Activated T-cell treated with anti-CD3 and anti-CD28 coated beads, Interleukin-2, amount 50 U/mL, for 48 hours (primary cell): ENCODE measurements at regions not wholly inside any gene's neighbourhood (a gene's known extent, or its start where the extent isn't known, plus 50 kb on each side); places are given as distances from the start of the nearest gene placed in this dataset.

ENCODE experiments used
- DNase-seq, 2 experiments: peaks; one replicate each; pipeline ENCODE4 v3.0.0-alpha.2; 2020

DNA sequence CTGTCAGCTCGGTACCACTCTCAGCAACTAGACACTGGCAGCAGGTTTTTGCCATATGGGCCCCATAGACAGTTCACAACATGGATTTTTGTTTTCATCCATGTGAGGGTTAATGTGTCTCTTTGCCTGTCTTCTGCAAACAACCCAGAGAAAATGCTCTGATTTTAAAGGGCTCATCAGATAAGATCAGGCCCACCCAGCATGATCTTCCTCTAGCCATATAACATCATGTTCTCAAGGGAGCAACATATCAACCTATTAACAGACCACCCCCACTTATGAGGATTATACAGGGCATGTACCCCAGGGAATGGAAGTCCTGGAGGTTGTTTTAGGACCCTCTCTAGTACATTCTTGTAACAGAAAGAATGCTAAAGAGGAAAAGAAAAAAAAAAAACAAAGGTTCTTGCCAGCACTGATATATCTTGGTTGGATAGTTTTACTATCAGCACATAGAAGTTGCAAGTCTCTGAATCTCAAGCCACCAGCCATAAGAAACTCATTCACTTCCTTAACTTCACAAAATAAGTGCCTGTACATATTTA is 1015.1 kb downstream of the TLE4 start:
- no peak for DNase-seq

DNA sequence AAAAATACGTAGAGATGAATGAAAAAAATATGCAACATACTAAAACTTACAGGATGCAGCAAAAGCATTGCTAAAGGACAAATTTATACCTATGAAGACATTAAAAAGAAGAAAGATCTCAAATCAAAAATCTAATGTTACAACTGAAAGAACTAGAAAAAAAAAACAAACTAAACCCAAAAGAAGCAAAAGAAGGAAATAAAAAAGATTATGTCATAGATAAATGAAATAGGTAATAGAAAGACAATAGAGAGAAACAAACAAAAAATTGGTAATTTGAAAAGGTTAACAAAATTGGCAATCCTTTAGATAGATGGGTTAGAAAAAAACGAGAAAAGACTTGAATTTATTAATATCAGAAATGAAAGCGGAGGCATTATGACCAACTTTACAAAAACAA is 1000.2 kb downstream of the TLE4 start:
- no peak for DNase-seq

DNA sequence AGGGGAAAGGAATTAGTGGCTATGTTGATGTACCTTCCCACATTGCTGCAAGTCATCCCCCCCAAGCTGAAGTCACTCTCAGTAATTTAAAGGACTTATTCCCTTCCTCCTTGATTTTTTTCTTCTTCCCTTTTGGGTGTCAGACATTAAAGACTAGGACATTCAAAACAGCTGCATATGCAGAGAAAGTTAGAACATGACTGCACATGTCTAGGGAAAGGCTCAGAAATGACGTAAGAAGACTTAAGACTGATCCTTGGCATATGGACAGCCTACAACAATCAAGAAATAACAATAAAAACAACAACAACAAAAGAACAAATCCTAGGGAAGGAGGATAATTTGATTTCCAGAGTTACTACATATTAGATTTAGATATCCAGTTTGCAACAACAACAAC is 997.5 kb downstream of the TLE4 start:
- DNase-seq, result no peak

DNA sequence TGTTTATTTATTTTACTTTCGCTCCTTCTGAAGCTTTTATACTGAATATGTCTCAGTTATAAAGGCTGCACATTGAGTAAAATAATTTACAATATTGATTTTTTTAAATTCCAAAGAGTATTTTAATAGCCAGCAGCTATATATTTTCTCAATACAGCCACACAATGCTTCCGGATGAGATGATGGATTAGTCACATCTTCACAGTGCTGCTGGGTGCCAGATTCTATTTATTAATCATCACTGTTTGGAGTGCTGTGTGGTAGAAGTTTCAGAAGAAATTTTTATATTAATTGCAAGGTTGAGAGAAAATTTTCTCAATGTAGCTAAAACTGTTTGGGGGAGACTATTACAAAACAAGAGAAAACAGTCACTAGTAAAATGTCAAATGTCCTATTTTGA is 989.8 kb downstream of the TLE4 start:
- DNase-seq, result no peak

DNA sequence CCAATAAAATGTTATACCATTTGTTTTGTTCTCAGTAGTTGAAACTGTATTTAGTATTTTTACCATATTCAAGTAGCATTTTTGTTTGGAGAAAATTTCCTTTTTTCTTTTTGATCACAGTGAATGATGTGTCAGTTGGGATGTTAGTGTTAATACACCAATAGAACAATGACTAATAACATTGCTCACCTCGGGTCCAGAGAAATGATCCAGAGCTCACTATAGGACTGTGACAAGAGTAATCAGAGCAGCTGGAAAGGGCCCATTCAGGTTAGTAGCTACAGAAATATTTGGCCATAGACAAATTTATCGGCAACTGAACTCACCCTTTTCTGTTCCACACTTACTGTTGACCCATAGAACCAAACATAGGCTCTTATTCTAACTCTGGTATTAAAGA is 989.2 kb downstream of the TLE4 start:
- DNase-seq, result no peak

GRCh38 chr9:80557256-80557655 is 985.5 kb downstream of the TLE4 start:
- no peak for DNase-seq

DNA sequence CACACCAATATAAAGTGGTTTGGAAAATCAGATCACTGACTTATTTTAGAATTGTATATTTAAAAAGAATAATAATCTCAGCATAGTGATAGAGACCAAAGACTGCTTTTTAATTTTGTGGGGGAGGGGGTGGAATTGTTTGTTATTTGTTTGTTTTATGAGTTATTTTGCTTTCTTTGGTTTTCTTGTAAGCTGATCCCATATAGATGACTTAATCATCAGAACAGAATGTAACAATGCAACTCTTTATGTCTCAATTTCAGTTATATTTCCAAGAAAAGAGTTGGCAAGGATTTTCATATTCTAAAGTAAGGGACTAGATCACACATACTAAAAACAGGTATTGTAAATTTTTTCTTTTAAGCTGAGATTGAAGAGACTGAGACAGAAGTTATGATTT is 984.9 kb downstream of the TLE4 start:
- DNase-seq, result no peak

- DNase-seq, result no peak
These were observed 984.1 kb downstream of the TLE4 start for GRCh38 chr9:80555782-80556325.

GRCh38 chr9:80554856-80555255 is 983.1 kb downstream of the TLE4 start:
- DNase-seq, result no peak

DNA sequence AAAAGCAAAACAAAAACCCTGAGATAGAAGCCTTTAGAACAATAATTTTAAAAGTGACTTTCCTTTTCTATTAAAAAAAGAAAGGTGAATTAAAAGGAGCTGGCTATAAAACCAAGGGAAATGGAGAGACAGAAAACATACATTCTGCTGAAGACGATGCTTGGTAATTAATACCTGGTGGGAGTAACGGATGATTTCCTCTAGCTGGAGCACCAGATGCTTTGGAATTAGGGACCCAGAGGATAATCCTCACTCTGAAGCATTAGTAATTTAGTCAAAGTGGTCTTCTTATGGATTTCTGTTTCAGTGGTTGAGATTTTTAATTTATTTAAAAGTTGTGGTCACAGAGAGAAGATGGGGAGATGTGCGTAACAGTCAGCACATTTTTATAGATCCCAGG is 982.5 kb downstream of the TLE4 start:
- no peak for DNase-seq

- no peak for DNase-seq
These were observed 981.2 kb downstream of the TLE4 start for GRCh38 chr9:80552931-80553330.

DNA sequence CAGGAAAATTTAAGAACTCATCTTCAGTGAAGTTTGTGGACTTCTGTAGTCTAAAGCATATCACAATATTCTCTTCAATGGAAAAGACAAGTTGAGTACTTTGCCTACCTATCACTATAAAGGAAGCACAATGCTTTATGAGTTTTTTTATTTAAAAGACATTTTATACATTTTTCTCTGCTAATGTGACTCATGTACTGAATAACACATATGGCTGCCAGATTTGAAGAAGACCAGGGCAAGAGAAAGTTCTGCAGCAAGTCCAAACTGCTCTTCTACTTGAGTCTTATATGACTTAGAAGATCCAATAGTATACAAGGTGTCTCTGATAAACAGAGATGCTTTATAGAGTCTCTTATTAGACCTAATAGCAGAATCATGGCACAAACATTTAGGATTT is 978.4 kb downstream of the TLE4 start:
- DNase-seq, result no peak

GRCh38 chr9:80547613-80548012 is 975.8 kb downstream of the TLE4 start:
- DNase-seq, result no peak

- no peak for DNase-seq
These were observed 968.6 kb downstream of the TLE4 start for GRCh38 chr9:80540387-80540786.

DNA sequence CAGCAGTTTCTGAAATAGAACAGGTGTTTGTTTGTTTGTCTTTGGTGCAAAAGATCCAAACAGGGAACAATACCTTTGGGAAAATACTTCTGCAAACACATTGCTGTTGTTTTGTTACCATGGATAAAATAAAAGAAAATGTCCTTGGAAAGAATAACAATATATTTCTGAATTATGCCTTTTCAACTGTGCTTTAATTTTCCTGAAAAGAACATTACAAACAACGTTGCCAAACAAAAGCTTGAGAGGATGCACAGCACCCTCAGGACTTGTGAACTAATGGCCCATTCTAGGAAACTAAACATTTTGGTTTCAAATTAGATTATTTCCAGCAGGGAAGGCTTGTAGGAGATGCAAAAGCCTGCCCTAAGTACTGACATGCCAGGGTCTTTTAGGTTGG is 967.2 kb downstream of the TLE4 start:
- DNase-seq, result no peak

DNA sequence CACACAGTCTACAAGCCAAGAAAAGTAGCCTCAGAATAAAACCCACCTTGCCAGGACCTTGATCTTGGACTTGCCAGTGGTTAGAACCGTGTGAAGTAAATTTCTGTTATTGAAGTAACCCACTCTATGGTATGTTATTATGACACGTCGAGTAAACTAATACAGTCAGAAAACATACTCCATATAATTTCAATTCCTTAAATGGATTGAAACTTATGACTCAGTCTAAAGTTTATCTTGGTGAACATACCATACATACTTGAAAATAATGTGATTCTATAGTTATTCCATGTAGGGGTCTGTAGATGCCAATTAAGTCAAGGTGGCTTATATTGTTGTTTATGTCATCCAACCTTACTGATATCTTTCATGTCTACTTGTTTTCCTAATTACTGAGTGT is 950.7 kb downstream of the TLE4 start:
- DNase-seq, result no peak

GRCh38 chr9:80521151-80521550 is 949.4 kb downstream of the TLE4 start:
- DNase-seq, result no peak

DNA sequence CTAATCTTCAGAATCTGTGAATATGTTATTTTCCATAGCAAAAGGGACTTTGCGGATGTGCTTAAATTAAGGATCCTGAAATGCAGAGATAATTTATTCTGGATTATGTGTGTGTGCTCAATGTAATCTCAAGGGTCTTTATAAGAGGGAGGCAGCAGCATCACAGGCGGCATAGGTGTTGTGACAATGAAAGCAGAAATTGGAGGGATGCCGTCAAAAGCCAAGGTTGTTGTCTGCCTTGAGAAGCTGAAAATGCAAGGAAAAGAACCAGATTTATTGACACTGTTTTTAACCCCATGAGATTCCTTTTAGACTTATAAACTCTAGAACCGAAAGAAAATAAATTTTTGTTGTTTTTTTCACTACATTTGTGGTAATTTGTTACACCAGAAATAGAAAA is 948.5 kb downstream of the TLE4 start:
- DNase-seq, result no peak

GRCh38 chr9:80518441-80518840 is 946.7 kb downstream of the TLE4 start:
- DNase-seq, result no peak

- no peak for DNase-seq
These were observed 944.9 kb downstream of the TLE4 start for GRCh38 chr9:80516679-80517078.

DNA sequence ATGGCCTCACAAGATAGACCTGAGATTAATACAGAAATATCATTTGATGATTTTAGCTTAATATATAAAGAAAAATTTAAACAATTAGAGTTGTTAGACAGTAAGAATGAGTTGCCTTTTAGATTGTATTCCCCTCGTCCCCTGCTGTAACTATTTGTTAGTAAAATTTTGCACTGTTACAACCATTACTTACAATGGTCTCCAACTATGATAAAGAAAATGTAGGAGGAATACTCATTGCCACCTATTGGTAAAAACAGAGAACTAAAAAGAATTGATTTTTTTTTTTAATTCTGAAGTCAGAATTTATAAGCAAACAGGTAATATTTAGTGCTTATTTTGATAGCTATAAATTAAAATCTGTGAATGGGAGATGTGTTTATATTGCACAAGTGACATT is 937.6 kb downstream of the TLE4 start:
- DNase-seq, result no peak

DNA sequence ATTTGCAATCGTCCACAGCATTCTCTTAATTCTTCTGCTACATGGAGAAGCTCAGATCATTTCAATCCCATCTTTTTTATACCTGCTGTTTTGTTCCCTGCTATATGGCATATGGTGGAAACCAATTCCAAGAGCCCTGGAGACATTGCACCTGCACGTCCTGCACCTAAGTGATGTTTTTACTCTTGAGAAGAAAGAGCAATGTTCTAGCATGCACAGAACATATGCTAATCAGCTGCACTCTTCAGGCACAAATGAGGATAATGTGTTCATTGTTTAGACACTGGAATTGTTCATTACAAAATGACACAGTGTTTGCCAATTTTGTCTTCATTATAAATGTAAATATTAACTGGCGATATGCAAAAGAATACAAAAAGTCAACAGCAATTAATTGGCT is 935.8 kb downstream of the TLE4 start:
- DNase-seq, result no peak

DNA sequence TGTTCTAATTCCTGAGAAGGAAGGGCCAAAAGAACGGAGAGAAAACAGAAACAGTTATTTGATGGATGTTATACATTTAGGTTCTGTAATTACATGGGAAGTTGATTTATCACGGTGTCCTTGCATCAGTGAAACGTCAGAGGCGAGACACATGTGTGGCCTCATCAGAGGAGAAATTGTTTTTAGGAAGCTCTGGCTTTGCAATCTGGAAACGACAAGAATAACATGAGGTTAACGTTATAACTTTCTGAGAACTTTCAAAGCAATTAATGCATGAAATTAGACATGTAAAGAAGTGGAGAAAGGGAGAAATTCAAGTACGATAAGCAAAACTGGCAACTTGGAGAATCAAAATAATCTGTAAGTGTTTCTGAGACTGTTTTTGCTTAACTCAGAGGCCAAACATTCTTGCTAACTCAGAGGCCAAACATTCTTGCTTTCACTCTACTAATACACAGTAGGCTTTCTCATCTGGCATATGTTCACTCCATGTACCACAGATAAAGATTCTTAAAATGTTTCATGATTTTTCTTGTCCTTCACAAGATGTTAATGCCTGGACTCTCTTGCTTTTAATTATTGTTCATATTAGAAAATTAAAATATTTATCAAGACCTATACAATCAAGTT is 933.0 kb downstream of the TLE4 start:
- DNase-seq, result no peak

DNA sequence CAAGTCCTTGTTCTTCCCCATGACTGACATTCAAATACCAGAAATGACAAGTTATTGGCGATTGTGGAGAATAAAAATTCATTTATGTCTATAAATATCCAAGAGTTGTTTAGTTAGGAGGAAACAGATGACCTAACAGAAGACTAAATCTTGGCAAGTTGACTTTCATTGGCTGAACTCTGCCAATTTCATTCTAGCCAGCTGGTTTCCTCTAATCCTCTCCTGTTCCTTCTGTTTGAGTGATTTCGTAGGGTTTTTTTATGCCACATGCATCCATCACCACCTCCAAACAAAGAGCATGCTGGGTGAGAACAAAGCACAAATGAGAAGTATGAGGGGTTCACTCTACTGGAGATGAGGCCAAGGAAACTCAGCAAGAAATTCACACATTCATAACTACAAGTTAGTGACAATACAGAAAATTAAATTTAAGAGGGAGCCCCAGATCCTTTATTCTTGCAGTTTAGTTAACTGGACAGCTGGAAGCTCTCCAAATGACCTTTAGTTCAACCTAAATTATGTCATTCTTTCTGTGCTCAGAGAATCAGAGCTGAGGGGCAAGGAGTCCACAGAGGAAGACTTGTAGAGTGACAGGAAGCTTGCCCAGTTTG is 932.0 kb downstream of the TLE4 start:
- no peak for DNase-seq

- no peak for DNase-seq
These were observed 930.5 kb downstream of the TLE4 start for GRCh38 chr9:80502306-80502705.
